ENCODE measurements at regions not wholly inside any gene's neighbourhood (a gene's known extent, or its start where the extent isn't known, plus 50 kb on each side); places are given as distances from the start of the nearest gene placed in this dataset.

GRCh38 chr6:20350215-20350614, 51.5 kb upstream of the E2F3 start:
- TF ChIP-seq, protein P1, sequence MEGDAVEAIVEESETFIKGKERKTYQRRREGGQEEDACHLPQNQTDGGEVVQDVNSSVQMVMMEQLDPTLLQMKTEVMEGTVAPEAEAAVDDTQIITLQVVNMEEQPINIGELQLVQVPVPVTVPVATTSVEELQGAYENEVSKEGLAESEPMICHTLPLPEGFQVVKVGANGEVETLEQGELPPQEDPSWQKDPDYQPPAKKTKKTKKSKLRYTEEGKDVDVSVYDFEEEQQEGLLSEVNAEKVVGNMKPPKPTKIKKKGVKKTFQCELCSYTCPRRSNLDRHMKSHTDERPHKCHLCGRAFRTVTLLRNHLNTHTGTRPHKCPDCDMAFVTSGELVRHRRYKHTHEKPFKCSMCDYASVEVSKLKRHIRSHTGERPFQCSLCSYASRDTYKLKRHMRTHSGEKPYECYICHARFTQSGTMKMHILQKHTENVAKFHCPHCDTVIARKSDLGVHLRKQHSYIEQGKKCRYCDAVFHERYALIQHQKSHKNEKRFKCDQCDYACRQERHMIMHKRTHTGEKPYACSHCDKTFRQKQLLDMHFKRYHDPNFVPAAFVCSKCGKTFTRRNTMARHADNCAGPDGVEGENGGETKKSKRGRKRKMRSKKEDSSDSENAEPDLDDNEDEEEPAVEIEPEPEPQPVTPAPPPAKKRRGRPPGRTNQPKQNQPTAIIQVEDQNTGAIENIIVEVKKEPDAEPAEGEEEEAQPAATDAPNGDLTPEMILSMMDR (IDR thresholded peaks at IDR 0.05; ENCODE audit: insufficient read depth, low read depth, low read length, missing control alignments) = no peak
- no peak overlapping the region for H3K4me3 ChIP-seq (ENCODE audit: low read length)
- peak; percentile 58 for DNase-seq (ENCODE audit: low read depth)

- H3K4me3 ChIP-seq (ENCODE audit: low read length) = no peak overlapping the region
- TF ChIP-seq, protein P1 (IDR thresholded peaks at IDR 0.05; ENCODE audit: insufficient read depth, low read depth, low read length, missing control alignments) = no peak
- DNase-seq (ENCODE audit: low read depth) = no peak
These were observed 50.1 kb upstream of the E2F3 start for GRCh38 chr6:20351534-20351933.

Measured in epithelial cell of esophagus (primary cell).